ENCODE measurements at regions not wholly inside any gene's neighbourhood (a gene's known extent, or its start where the extent isn't known, plus 50 kb on each side); places are given as distances from the start of the nearest gene placed in this dataset.

GRCh38 chrX:147537172-147537571, 374.5 kb upstream of the FMR1 start:
- CTCF ChIA-PET: interaction anchor here (1.1 kb wide), 1 partner anchor 12 kb away, joined by 5 read pairs; no protein-coding TSS in a partner anchor
- WGBS (ENCODE audit: low lambda C conversion rate): 0% methylated on average over 4 of the region's 4 CpGs
- no peaks in the 10 kb centered on the region for H4K20me1 ChIP-seq (ENCODE audit: insufficient read depth)

More at GRCh38 chrX:147537172-147537571, 374.5 kb upstream of the FMR1 start:
- H3K36me3 ChIP-seq (replicated peaks in 1 of 2; ENCODE audit: control insufficient read depth in 1 of 2, insufficient read depth in 2 of 2, low read length in 1 of 2): no peaks in the 10 kb centered on the region
- no peak overlapping the region for H2AFZ ChIP-seq (ENCODE audit: low read depth)
- TF ChIP-seq TAF1 (IDR thresholded peaks at IDR 0.05; ENCODE audit: borderline replicate concordance, low read depth, low read length): no peak
- TF ChIP-seq FOXJ3 (CRISPR knock-in tag; IDR thresholded peaks at IDR 0.05): no peak
- TF ChIP-seq RXRA (IDR thresholded peaks at IDR 0.05; ENCODE audit: borderline replicate concordance, low read depth): no peak
- no peak for TF ChIP-seq REST (IDR thresholded peaks at IDR 0.05; ENCODE audit: low read depth, low read length)
- TF ChIP-seq MAX (IDR thresholded peaks at IDR 0.05; ENCODE audit: low read depth): no peak
- TF ChIP-seq JUND (IDR thresholded peaks at IDR 0.05): no peak
- no peak for TF ChIP-seq CTCF (IDR thresholded peaks at IDR 0.05)
- TF ChIP-seq POLR2AphosphoS5 (IDR thresholded peaks at IDR 0.05; ENCODE audit: low read depth, low read length): no peak
- TF ChIP-seq PBX3 (IDR thresholded peaks at IDR 0.05): no peak
- TF ChIP-seq EZH2phosphoT487 (IDR thresholded peaks at IDR 0.05; ENCODE audit: borderline replicate concordance, low read depth): no peak
- no peak for TF ChIP-seq SMC3 (IDR thresholded peaks at IDR 0.05; ENCODE audit: low read depth, low read length)
- no peak for TF ChIP-seq ZBTB33 (IDR thresholded peaks at IDR 0.05; ENCODE audit: borderline replicate concordance, low read depth)
- no peaks in the 10 kb centered on the region for H3F3A ChIP-seq (replicated peaks; ENCODE audit: insufficient read depth)
- no peak overlapping the region for H3K27ac ChIP-seq (ENCODE audit: low read depth in 2 of 2, low read length in 1 of 2)
- H3K4me3 ChIP-seq (ENCODE audit: low read depth in 2 of 2, low read length in 1 of 2): no peak overlapping the region
- H3K4me1 ChIP-seq (ENCODE audit: control insufficient read depth in 1 of 2, insufficient read depth in 2 of 2, low read depth in 1 of 2, low read length in 1 of 2): no peaks in the 10 kb centered on the region
- POLR2A ChIA-PET: no interaction called here
- H3K79me2 ChIP-seq (ENCODE audit: insufficient read depth): no peaks in the 10 kb centered on the region
- no peaks in the 10 kb centered on the region for H3K9me3 ChIP-seq
- H3K4me2 ChIP-seq: no peak overlapping the region
- H3K9ac ChIP-seq: no peak overlapping the region
- no peak for DNase-seq
- H3K27me3 ChIP-seq (ENCODE audit: insufficient read depth): no peaks in the 10 kb centered on the region
- no peaks in the 10 kb centered on the region for H3K9me2 ChIP-seq

Measured in SK-N-SH (cell line).